ENCODE measurements at regions not wholly inside any gene's neighbourhood (a gene's known extent, or its start where the extent isn't known, plus 50 kb on each side); places are given as distances from the start of the nearest gene placed in this dataset.

GRCh38 chr5:167822241-167822640 lies 469.2 kb upstream of the WWC1 start:
- FAIRE-seq (no peak), DNase-seq (ENCODE audit: low read depth, low spot score) (no peak)
- no peaks in the 10 kb centered on the region for H3K9me3 ChIP-seq (ENCODE audit: control insufficient read depth, low read depth, low read length)
- dilution Hi-C loops (cut with MboI; ENCODE audit: extremely low pct_ligation_motif_present, low sequenced_read_pairs) = no loop called here
- H3K27me3 ChIP-seq (ENCODE audit: control insufficient read depth, extremely low read depth, insufficient read depth, low read length) = no peaks in the 10 kb centered on the region
- H3K79me2 ChIP-seq (ENCODE audit: control insufficient read depth, insufficient read depth, low read length) = peaks cover 75% of the 10 kb centered on the region
- no peak overlapping the region for H2AFZ ChIP-seq (ENCODE audit: control insufficient read depth, low read length)
- H3K9me1 ChIP-seq (ENCODE audit: control insufficient read depth, extremely low read depth, insufficient read depth, low read length) = no peaks in the 10 kb centered on the region
- H3K4me2 ChIP-seq (ENCODE audit: control insufficient read depth, extremely low read depth, insufficient read depth, low read depth, low read length) = peak overlapping the region; percentile 73
- H3K27ac ChIP-seq (ENCODE audit: control insufficient read depth, insufficient read depth, low read length) = peak overlapping the region; percentile 97
- peaks cover 10 to 20% of the 10 kb centered on the region in 2 experiments for H3K36me3 ChIP-seq (ENCODE audit: control insufficient read depth in 2 of 2, extremely low read depth in 1 of 2, insufficient read depth in 2 of 2, low read length in 2 of 2)
- H3K4me3 ChIP-seq (ENCODE audit: control insufficient read depth in 2 of 3, extremely low read depth in 1 of 3, insufficient read depth in 2 of 3, low read depth in 1 of 3, low read length in 3 of 3) = peak overlapping the region; percentile 67 to 79 (median 72)
- H3K4me1 ChIP-seq (ENCODE audit: control insufficient read depth, extremely low read depth, insufficient read depth, low read length) = peaks cover 68% of the 10 kb centered on the region
- H3K9ac ChIP-seq (ENCODE audit: control insufficient read depth, extremely low read depth, insufficient read depth, low read length) = peak overlapping the region; percentile 93
- no peak for TF ChIP-seq EZH2 (IDR thresholded peaks at IDR 0.05; ENCODE audit: low read length)
- no peak for TF ChIP-seq CTCF (optimal IDR thresholded peaks at IDR 0.05 in 1 of 3, IDR thresholded peaks at IDR 0.05 in 1 of 3, conservative IDR thresholded peaks at IDR 0.05 in 1 of 3; ENCODE audit: extremely low read depth in 1 of 3, insufficient read depth in 2 of 3, low read length in 3 of 3)
- no peaks in the 10 kb centered on the region for H4K20me1 ChIP-seq (ENCODE audit: control insufficient read depth, extremely low read depth, insufficient read depth, low read length)

GRCh38 chr5:167823405-167823804 lies 468.0 kb upstream of the WWC1 start:
- Histone ChIP-seq H3K27me3 (ENCODE audit: control insufficient read depth, extremely low read depth, insufficient read depth, low read length) (no peaks in the 10 kb centered on the region), H2AFZ (ENCODE audit: control insufficient read depth, low read length) (no peak overlapping the region), H4K20me1 (ENCODE audit: control insufficient read depth, extremely low read depth, insufficient read depth, low read length) (no peaks in the 10 kb centered on the region), H3K4me3 (ENCODE audit: control insufficient read depth in 2 of 3, extremely low read depth in 1 of 3, insufficient read depth in 2 of 3, low read depth in 1 of 3, low read length in 3 of 3) (peak overlapping the region; percentile 67 to 79 (median 72)), H3K79me2 (ENCODE audit: control insufficient read depth, insufficient read depth, low read length) (peaks cover 85% of the 10 kb centered on the region), H3K27ac (ENCODE audit: control insufficient read depth, insufficient read depth, low read length) (no peak overlapping the region), H3K36me3 (ENCODE audit: control insufficient read depth in 2 of 2, extremely low read depth in 1 of 2, insufficient read depth in 2 of 2, low read length in 2 of 2) (peaks cover 10 to 20% of the 10 kb centered on the region in 2 experiments), H3K4me2 (ENCODE audit: control insufficient read depth, extremely low read depth, insufficient read depth, low read depth, low read length) (peak overlapping the region; percentile 73), H3K4me1 (ENCODE audit: control insufficient read depth, extremely low read depth, insufficient read depth, low read length) (peaks cover 67% of the 10 kb centered on the region), H3K9ac (ENCODE audit: control insufficient read depth, extremely low read depth, insufficient read depth, low read length) (peak overlapping the region; percentile 93), H3K9me1 (ENCODE audit: control insufficient read depth, extremely low read depth, insufficient read depth, low read length) (peaks cover 2% of the 10 kb centered on the region), H3K9me3 (ENCODE audit: control insufficient read depth, low read depth, low read length) (no peaks in the 10 kb centered on the region)
- TF ChIP-seq EZH2 (IDR thresholded peaks at IDR 0.05; ENCODE audit: low read length) = no peak
- FAIRE-seq (no peak), DNase-seq (ENCODE audit: low read depth, low spot score) (no peak)
- dilution Hi-C loops (cut with MboI; ENCODE audit: extremely low pct_ligation_motif_present, low sequenced_read_pairs) = no loop called here

GRCh38 chr5:167827766-167828165 lies 463.7 kb upstream of the WWC1 start:
- H3K9me3 ChIP-seq (ENCODE audit: control insufficient read depth, low read depth, low read length) = no peaks in the 10 kb centered on the region

More at GRCh38 chr5:167827766-167828165, 463.7 kb upstream of the WWC1 start:
- Histone ChIP-seq H3K27me3 (ENCODE audit: control insufficient read depth, extremely low read depth, insufficient read depth, low read length) (no peaks in the 10 kb centered on the region), H3K9me1 (ENCODE audit: control insufficient read depth, extremely low read depth, insufficient read depth, low read length) (peaks cover 2% of the 10 kb centered on the region), H3K4me2 (ENCODE audit: control insufficient read depth, extremely low read depth, insufficient read depth, low read depth, low read length) (peak overlapping the region; percentile 18), H3K9ac (ENCODE audit: control insufficient read depth, extremely low read depth, insufficient read depth, low read length) (no peak overlapping the region), H3K4me3 (ENCODE audit: control insufficient read depth in 2 of 3, extremely low read depth in 1 of 3, insufficient read depth in 2 of 3, low read depth in 1 of 3, low read length in 3 of 3) (no peak overlapping the region), H3K36me3 (ENCODE audit: control insufficient read depth in 2 of 2, extremely low read depth in 1 of 2, insufficient read depth in 2 of 2, low read length in 2 of 2) (peaks cover 17 to 27% of the 10 kb centered on the region in 2 experiments), H3K27ac (ENCODE audit: control insufficient read depth, insufficient read depth, low read length) (peak overlapping the region; percentile 4), H3K79me2 (ENCODE audit: control insufficient read depth, insufficient read depth, low read length) (peaks cover 95% of the 10 kb centered on the region), H4K20me1 (ENCODE audit: control insufficient read depth, extremely low read depth, insufficient read depth, low read length) (no peaks in the 10 kb centered on the region), H3K4me1 (ENCODE audit: control insufficient read depth, extremely low read depth, insufficient read depth, low read length) (peaks cover 50% of the 10 kb centered on the region), H2AFZ (ENCODE audit: control insufficient read depth, low read length) (no peak overlapping the region)
- TF ChIP-seq CTCF (optimal IDR thresholded peaks at IDR 0.05 in 1 of 3, IDR thresholded peaks at IDR 0.05 in 1 of 3, conservative IDR thresholded peaks at IDR 0.05 in 1 of 3; ENCODE audit: extremely low read depth in 1 of 3, insufficient read depth in 2 of 3, low read length in 3 of 3) (no peak), EZH2 (IDR thresholded peaks at IDR 0.05; ENCODE audit: low read length) (no peak)
- peak; percentile 51 for FAIRE-seq
- no peak for DNase-seq (ENCODE audit: low read depth, low spot score)
- dilution Hi-C loops (cut with MboI; ENCODE audit: extremely low pct_ligation_motif_present, low sequenced_read_pairs) = no loop called here

Measured in keratinocyte (primary cell).